HepG2 (cell line): ENCODE measurements at regions not wholly inside any gene's neighbourhood (a gene's known extent, or its start where the extent isn't known, plus 50 kb on each side); places are given as distances from the start of the nearest gene placed in this dataset.

ENCODE experiments used
- ATAC-seq: fragments of 200-7000 bp; cut with Tn5 transposase; 3 replicates; pipeline ENCODE4 v1.9.1; 2020; ENCODE audit warnings: mild to moderate bottlenecking, moderate library complexity
- BruUV-seq: library from RNA; stranded (reverse); fragments of 400-500 nt; replicated peaks from 2 replicates; lab custom pipeline; 2021; lab: Mats Ljungman, UMichigan
- CTCF ChIA-PET: fragments of 300-600 bp; formaldehyde crosslinking; extraction: SDS; loops from one replicate; lab custom pipeline; 2021; ENCODE audit warnings: low total read pairs, inconsistent platforms, low intra/inter-chr PET ratio; lab: Yijun Ruan, JAX
- POLR2A ChIA-PET: fragments of 350-600 bp; sonication (Branson Sonifier 250); formaldehyde crosslinking; loops from one replicate; lab custom pipeline; 2020; ENCODE audit warnings: antibody characterized with exemption, inconsistent platforms; lab: Yijun Ruan, JAX
- DNase-seq: peaks from one replicate; pipeline ENCODE4 v3.0.0-alpha.2; 2015; ENCODE audit warnings: low spot score
- FAIRE-seq: peaks from 3 replicates; lab custom pipeline; 2011; peaks lifted over from hg19 to GRCh38; lab: Jason Lieb, UNC
- H2AFZ ChIP-seq: one replicate; pipeline ENCODE4 v1.6.1; 2011; ENCODE audit warnings: low read length, inconsistent platforms
- H3K27ac ChIP-seq: fragments of 300-600 bp; 3 replicates; pipeline ENCODE4 v1.8.0; 2011; ENCODE audit warnings: mixed run types, mild to moderate bottlenecking, mixed read lengths, low read length, inconsistent platforms; ENCODE audit not compliant: insufficient read depth; ENCODE audit errors: extremely low read length
- H3K27me3 ChIP-seq, 2 experiments: fragments of 200-600 bp in 1 of 2; 2 replicates in 1 of 2; 3 replicates in 1 of 2; pipeline versions ENCODE4 v1.6.0 to v1.8.0; 2011; ENCODE audit warnings: low read length in 2 of 2, mild to moderate bottlenecking in 2 of 2, moderate library complexity in 2 of 2, inconsistent platforms in 1 of 2; ENCODE audit not compliant: insufficient read depth in 2 of 2, control insufficient read depth in 1 of 2
- H3K36me3 ChIP-seq, 2 experiments: fragments of 200-600 bp in 1 of 2; replicated peaks in 1 of 2; 2 replicates in 1 of 2; 3 replicates in 1 of 2; pipeline versions ENCODE4 v1.5.1 to v1.8.0; 2011; ENCODE audit warnings: low read length in 2 of 2, inconsistent platforms in 1 of 2; ENCODE audit not compliant: insufficient read depth in 2 of 2, control insufficient read depth in 1 of 2
- H3K4me1 ChIP-seq: 2 replicates; pipeline ENCODE4 v1.5.1; 2012; ENCODE audit warnings: low read length, inconsistent platforms; ENCODE audit not compliant: insufficient read depth
- H3K4me2 ChIP-seq: 2 replicates; pipeline ENCODE4 v1.6.0; 2011; ENCODE audit warnings: low read depth, low read length, inconsistent platforms
- H3K4me3 ChIP-seq, 3 experiments: fragments of 200-600 bp in 1 of 3; sonication (generic), shearing (Covaris generic) in 1 of 3; replicated peaks in 1 of 3; 2 replicates each; pipeline ENCODE4 v1.5.1; 2011 to 2016; ENCODE audit warnings: low read length in 3 of 3, inconsistent platforms in 2 of 3, low read depth in 2 of 3, mild to moderate bottlenecking in 2 of 3, control low read depth in 1 of 3, mixed read lengths in 1 of 3; ENCODE audit not compliant: insufficient read depth in 1 of 3
- H3K79me2 ChIP-seq: one replicate; pipeline ENCODE4 v1.6.1; 2011; ENCODE audit warnings: low read length, inconsistent platforms; ENCODE audit not compliant: insufficient read depth
- H3K9ac ChIP-seq: 2 replicates; pipeline ENCODE4 v1.6.0; 2011; ENCODE audit warnings: mild to moderate bottlenecking, low read depth, low read length, inconsistent platforms; ENCODE audit not compliant: insufficient read depth
- H3K9me3 ChIP-seq: 2 replicates; pipeline ENCODE4 v1.5.1; 2012; ENCODE audit warnings: mild to moderate bottlenecking, low read length
- H4K20me1 ChIP-seq: 2 replicates; pipeline ENCODE4 v1.6.0; 2011; ENCODE audit warnings: inconsistent platforms, mild to moderate bottlenecking, low read length, moderate library complexity; ENCODE audit not compliant: insufficient read depth
- NR2C2 ChIP-seq: sonication (generic); formaldehyde crosslinking; IDR thresholded peaks from 2 replicates; pipeline ENCODE4 v1.4.0; 2020; ENCODE audit warnings: missing genetic modification reagents, mild to moderate bottlenecking, moderate library complexity, borderline replicate concordance
- RBM22 ChIP-seq: fragments of 200-400 bp; formaldehyde crosslinking; optimal IDR thresholded peaks from 2 replicates; pipeline ENCODE3; 2017; ENCODE audit warnings: mild to moderate bottlenecking, low read length, moderate library complexity
- SRSF9 ChIP-seq: fragments of 200-400 bp; formaldehyde crosslinking; IDR thresholded peaks from 2 replicates; pipeline ENCODE4 v1.6.1; 2018; ENCODE audit warnings: borderline replicate concordance, mild to moderate bottlenecking, low read depth, low read length; ENCODE audit not compliant: insufficient read depth, poor library complexity, severe bottlenecking
- ZNF20 ChIP-seq: sonication (generic); formaldehyde crosslinking; IDR thresholded peaks from 2 replicates; pipeline ENCODE4 v1.4.0; 2020; ENCODE audit warnings: mild to moderate bottlenecking, moderate library complexity, missing genetic modification reagents
- ZNF549 ChIP-seq: sonication (generic); formaldehyde crosslinking; IDR thresholded peaks from 2 replicates; pipeline ENCODE4 v1.5.0; 2020; ENCODE audit warnings: missing genetic modification reagents
- ZNF652 ChIP-seq: IDR thresholded peaks from 2 replicates; pipeline ENCODE4 v1.6.1; 2016; ENCODE audit warnings: low read depth, borderline replicate concordance
- ZSCAN31 ChIP-seq: sonication (generic); formaldehyde crosslinking; IDR thresholded peaks from 2 replicates; pipeline ENCODE4 v1.5.0; 2020; ENCODE audit warnings: low read depth, mild to moderate bottlenecking, missing genetic modification reagents
- WGBS: methylation state at CpG from one replicate; pipeline ENCODE4 v1.1.6; 2017; ENCODE audit warnings: low lambda C conversion rate; 5-methylcytosine and 5-hydroxymethylcytosine counted together
- in situ Hi-C: cut with HindIII; loops from 2 replicates; pipeline ENCODE4 v1.10.0; 2017; ENCODE audit warnings: low pct_unique_long_range_greater_than_20kb; ENCODE audit not compliant: extremely low pct_ligation_motif_present
- intact Hi-C: fragments of 100-400 bp; cut with micrococcal nuclease; formaldehyde crosslinking; loops from one replicate; pipeline ENCODE4 v1.10.0; 2022; ENCODE audit not compliant: unreplicated experiment
- TF ChIP-seq, protein P1 (sequence below): sonication (generic); formaldehyde crosslinking; IDR thresholded peaks from 2 replicates; pipeline ENCODE4 v1.9.0; 2021; ENCODE audit warnings: missing genetic modification reagents, mild to moderate bottlenecking, borderline replicate concordance

DNA sequence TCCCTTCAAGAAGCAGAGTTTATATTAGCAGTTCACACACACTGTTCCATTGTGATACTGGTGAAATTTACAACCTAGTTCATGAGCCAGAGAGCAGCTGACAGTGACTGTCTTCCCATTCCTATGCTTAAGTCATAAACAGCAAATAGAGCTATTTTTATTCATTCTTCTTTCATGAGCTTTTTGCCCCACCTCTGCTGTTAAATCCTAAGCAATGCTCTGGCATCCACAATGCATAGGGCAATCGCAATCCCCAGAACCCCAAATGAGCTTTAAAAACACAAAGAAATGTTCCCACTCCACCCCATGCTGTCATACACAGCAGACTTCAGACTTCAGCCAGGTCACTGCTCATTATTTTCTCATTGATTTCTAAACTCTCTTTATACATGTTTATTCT is 307.5 kb downstream of the ETS1 start:
- TF ChIP-seq RBM22 (no peak), ZNF20 (CRISPR knock-in tag) (no peak), ZSCAN31 (CRISPR knock-in tag) (no peak), ZNF652 (no peak), SRSF9 (no peak), NR2C2 (CRISPR knock-in tag) (no peak)
- TF ChIP-seq, protein P1, sequence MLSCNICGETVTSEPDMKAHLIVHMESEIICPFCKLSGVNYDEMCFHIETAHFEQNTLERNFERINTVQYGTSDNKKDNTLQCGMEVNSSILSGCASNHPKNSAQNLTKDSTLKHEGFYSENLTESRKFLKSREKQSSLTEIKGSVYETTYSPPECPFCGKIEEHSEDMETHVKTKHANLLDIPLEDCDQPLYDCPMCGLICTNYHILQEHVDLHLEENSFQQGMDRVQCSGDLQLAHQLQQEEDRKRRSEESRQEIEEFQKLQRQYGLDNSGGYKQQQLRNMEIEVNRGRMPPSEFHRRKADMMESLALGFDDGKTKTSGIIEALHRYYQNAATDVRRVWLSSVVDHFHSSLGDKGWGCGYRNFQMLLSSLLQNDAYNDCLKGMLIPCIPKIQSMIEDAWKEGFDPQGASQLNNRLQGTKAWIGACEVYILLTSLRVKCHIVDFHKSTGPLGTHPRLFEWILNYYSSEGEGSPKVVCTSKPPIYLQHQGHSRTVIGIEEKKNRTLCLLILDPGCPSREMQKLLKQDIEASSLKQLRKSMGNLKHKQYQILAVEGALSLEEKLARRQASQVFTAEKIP (CRISPR knock-in tag) = no peak
- ATAC-seq = no peak
- intact Hi-C loops = no loop called here
- Histone ChIP-seq H3K27me3 (no peaks in the 10 kb centered on the region), H3K4me3 (no peak overlapping the region), H3K4me1 (no peaks in the 10 kb centered on the region), H3K9ac (no peak overlapping the region), H3K9me3 (no peaks in the 10 kb centered on the region), H3K36me3 (no peaks in the 10 kb centered on the region), H3K4me2 (no peak overlapping the region), H3K79me2 (no peaks in the 10 kb centered on the region), H3K27ac (no peak overlapping the region), H4K20me1 (no peaks in the 10 kb centered on the region), H2AFZ (no peak overlapping the region)
- in situ Hi-C loops = no loop called here
- no peak for DNase-seq
- 4% methylated on average over 1 of the region's 1 CpG for WGBS
- POLR2A ChIA-PET = no interaction called here
- CTCF ChIA-PET = no interaction called here
- BruUV-seq = no TSS peak
- no peak for FAIRE-seq

DNA sequence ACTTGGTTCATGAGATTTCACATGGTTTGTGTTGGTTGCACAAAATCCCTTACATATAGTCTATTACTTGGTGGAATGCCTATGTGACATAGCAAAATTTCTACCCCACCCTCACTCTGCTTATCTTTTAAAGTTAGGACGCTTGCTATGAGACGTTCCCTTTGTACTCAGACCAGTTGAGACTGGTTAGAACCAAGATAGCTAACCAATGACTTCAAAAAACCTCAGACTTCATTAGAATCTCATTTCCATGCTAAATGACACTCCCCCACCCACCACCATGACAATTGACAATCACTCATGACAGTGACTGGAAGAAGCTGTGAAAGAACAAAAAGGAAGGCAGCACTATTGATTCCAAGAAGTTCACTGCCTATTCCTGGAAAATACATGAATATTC is 313.6 kb downstream of the ETS1 start:
- Histone ChIP-seq H3K36me3 (no peaks in the 10 kb centered on the region), H3K4me1 (no peaks in the 10 kb centered on the region), H3K79me2 (no peaks in the 10 kb centered on the region), H3K27ac (no peak overlapping the region), H3K9me3 (no peaks in the 10 kb centered on the region), H3K4me3 (no peak overlapping the region), H3K27me3 (no peaks in the 10 kb centered on the region), H3K9ac (no peak overlapping the region), H4K20me1 (no peaks in the 10 kb centered on the region), H2AFZ (no peak overlapping the region), H3K4me2 (no peak overlapping the region)
- DNase-seq (no peak), ATAC-seq (no peak), FAIRE-seq (no peak)
- in situ Hi-C loops = no loop called here
- ChIA-PET POLR2A (no interaction called here), CTCF (no interaction called here)
- 4% methylated on average over 2 of the region's 2 CpGs for WGBS
- BruUV-seq = no TSS peak
- no peak for TF ChIP-seq ZNF549 (CRISPR knock-in tag)
- intact Hi-C loops = no loop called here
